ENCODE measurements at regions not wholly inside any gene's neighbourhood (a gene's known extent, or its start where the extent isn't known, plus 50 kb on each side); places are given as distances from the start of the nearest gene placed in this dataset.

DNA sequence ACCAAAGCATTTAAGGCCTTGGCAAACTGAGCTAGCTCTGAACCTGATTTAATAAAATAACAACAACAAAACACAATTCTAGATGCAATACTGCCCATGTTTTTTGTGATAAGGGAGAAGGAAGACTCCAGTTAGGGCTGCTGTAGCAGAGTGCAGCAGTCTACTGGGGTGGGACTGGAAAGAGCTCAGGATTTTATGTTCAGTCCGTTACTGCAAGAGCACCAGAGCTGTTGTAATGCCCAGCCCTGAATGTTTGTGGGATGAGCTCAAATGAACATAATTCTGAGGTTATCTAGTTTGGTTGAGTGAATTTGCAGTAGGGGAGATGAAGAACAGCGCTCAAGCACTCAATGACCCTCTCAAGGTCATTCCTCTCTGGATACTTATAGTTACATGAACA, 743.8 kb downstream of the FAT4 start:
- TF ChIP-seq CTCF (IDR thresholded peaks at IDR 0.05) (no peak), POLR2AphosphoS5 (IDR thresholded peaks at IDR 0.05) (no peak)
